Fibroblast of pulmonary artery (primary cell): ENCODE measurements at regions not wholly inside any gene's neighbourhood (a gene's known extent, or its start where the extent isn't known, plus 50 kb on each side); places are given as distances from the start of the nearest gene placed in this dataset.

Experiments used
- DNase-seq: peaks from one replicate; pipeline ENCODE4 v3.0.0-alpha.2; 2010; ENCODE audit warnings: low read depth
- H3K4me3 ChIP-seq: replicated peaks from 2 replicates; pipeline ENCODE4 v1.5.1; 2011; ENCODE audit warnings: low read depth, mild to moderate bottlenecking, control low read depth, low read length, moderate library complexity
- TF ChIP-seq, protein P1 (sequence below): IDR thresholded peaks from 2 replicates; pipeline ENCODE4 v1.5.1; 2011; ENCODE audit warnings: mild to moderate bottlenecking, control low read depth, low read length, inconsistent platforms; ENCODE audit errors: missing control alignments

DNA sequence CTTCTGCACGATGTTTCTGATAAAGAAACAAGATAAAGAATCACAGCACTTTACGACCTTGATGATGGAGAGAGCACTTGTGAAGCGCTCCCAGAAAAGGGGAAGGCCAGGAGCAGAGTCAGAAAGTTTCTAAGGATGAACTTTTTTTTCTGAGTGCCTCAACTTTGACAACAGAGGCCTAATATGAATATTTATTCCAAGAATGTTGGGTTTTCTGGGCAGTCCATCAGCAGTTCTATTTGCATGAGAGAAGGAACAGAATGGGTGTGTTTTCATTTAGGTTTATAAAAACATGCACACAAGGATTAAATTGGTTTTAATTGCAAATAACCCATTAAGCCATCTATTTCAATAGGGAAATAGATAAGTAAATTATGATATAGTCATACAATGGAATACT lies 204.9 kb downstream of the SIM1 start:
- DNase-seq: no peak
- TF ChIP-seq, protein P1, sequence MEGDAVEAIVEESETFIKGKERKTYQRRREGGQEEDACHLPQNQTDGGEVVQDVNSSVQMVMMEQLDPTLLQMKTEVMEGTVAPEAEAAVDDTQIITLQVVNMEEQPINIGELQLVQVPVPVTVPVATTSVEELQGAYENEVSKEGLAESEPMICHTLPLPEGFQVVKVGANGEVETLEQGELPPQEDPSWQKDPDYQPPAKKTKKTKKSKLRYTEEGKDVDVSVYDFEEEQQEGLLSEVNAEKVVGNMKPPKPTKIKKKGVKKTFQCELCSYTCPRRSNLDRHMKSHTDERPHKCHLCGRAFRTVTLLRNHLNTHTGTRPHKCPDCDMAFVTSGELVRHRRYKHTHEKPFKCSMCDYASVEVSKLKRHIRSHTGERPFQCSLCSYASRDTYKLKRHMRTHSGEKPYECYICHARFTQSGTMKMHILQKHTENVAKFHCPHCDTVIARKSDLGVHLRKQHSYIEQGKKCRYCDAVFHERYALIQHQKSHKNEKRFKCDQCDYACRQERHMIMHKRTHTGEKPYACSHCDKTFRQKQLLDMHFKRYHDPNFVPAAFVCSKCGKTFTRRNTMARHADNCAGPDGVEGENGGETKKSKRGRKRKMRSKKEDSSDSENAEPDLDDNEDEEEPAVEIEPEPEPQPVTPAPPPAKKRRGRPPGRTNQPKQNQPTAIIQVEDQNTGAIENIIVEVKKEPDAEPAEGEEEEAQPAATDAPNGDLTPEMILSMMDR: no peak
- H3K4me3 ChIP-seq: no peak overlapping the region

DNA sequence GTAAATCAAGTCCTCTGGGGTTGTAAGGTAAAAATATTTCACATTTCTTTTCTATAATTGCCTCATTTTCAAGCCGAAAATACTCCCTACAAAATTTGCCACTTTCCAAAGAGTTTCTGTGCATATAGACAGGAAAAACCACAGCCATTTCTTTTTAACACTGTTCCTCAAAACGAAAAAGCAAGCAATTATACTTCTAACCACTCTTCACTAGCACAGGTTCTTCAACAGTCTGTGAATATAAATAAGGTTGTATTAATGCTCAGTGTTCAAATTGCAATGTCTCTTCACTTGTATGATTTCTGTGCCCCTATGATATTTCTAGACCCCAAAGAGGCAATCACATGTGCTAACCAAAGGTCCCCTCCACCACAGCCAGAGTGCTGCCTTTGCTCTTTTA lies 206.0 kb downstream of the SIM1 start:
- DNase-seq: no peak
- TF ChIP-seq, protein P1: no peak
- no peak overlapping the region for H3K4me3 ChIP-seq

DNA sequence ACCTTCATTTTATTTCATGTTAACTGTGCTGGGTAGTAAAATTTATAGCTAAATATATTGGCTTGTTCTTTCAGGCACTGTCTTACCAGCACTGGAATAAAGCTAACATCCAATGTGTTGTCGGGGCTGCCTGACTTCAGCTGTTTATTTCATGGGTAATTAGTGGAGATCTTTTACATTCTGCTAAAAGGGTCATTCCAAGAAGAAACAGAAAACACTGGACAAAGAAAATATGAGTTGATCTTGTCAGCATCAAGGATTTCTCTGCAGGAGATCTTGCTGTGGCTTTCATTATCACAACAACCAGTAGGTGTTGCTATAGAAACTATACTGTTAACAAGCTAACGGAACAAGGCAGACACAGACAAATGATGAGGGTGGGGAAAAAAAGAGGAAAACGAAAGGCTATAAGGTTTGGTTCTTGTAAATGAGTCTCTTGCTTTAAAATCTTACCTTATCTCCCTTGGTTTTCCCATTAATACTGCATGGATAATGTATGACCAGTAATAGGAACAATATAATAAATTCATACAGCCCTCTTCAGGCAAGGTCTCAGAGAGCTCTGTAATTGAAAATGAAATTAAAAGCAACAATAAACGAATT lies 206.8 kb downstream of the SIM1 start:
- peak; percentile 71 for DNase-seq
- TF ChIP-seq, protein P1: peak; percentile 24
- H3K4me3 ChIP-seq: peak overlapping the region; percentile 32

DNA sequence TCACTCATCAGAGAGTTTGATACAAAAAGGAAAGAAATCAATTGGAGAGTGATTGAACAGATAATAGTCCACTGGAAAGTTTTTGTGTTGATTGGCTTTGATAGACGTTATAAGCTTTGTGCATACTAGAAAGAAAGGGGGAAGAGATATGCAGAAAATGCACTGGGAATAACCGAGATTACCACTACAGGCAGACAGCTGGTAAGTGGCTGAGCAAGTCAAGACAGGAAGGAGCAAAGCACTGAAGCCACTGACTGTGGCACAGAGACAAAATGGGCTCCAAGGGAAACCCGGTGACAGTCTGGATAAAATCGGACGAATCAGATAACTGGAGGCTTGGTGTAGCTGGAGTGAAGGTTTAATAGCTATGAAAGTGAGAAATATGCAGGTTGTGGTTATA lies 209.0 kb downstream of the SIM1 start:
- H3K4me3 ChIP-seq: no peak overlapping the region
- no peak for DNase-seq
- TF ChIP-seq, protein P1: no peak

DNA sequence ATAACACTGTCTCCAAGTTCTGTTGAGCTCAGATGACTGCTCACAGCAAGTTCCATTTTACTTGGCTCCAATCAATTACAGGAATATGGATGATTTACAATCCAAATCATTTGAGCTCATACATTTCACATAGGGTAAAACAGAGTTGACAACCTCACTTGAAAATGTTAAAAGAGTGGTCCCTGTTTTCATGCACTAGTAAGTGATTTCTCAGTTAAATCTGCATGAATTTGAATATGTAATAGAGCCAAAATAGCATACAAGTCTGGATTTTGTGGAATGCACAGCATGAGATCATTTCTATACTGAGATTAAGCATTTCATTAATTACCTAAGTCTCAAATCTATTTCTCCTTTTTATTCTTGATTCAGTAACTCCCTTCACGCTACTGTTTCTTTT lies 217.6 kb downstream of the SIM1 start:
- no peak for DNase-seq
- H3K4me3 ChIP-seq: no peak overlapping the region
- TF ChIP-seq, protein P1: no peak

DNA sequence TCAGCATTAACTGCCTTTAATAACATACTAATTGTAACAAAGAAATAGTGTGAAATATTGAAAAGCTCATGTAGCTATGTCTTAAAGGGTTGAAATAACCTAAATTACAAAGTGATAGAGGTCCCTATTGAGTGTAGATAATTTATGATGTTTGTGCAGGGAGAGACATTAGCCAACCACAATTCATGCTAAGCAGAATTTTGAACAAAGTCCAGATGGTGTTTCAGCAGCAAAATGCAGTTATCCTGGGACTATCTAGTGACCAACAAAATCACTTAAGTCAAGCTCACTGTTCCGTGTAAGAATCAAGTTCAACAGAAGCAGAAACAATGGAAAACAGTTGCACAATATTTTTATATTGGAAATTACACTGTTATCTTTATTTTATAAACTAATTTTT lies 218.5 kb downstream of the SIM1 start:
- TF ChIP-seq, protein P1: no peak
- H3K4me3 ChIP-seq: no peak overlapping the region
- DNase-seq: peak; percentile 13

DNA sequence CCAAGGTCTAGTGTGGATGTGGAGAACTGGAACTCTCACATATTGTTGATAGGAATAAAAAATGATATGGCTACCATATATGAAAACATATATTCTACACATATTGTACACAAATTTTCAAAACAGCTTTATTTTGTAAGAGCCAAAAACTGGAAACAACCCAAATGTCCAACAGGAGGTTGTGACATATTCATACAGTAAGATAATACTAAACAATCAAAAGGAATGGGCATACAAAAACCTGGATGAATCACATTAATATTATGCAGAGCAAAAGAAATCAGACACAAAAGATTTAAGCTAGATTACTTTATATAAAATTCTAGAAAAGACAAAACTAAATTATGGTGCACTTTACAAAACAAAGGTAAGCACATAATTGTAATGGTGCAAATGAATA lies 223.9 kb downstream of the SIM1 start:
- TF ChIP-seq, protein P1: no peak
- H3K4me3 ChIP-seq: no peak overlapping the region
- peak; percentile 45 for DNase-seq
